Erythroblast (primary cell): ENCODE measurements at regions not wholly inside any gene's neighbourhood (a gene's known extent, or its start where the extent isn't known, plus 50 kb on each side); places are given as distances from the start of the nearest gene placed in this dataset.

Experiments used
- GATA1 ChIP-seq: IDR thresholded peaks from 2 replicates; pipeline ENCODE4 v1.6.1; 2011; ENCODE audit warnings: low read depth, mild to moderate bottlenecking, control low read depth, low read length, moderate library complexity
- POLR2A ChIP-seq: IDR thresholded peaks from 2 replicates; pipeline ENCODE4 v1.6.1; 2011; ENCODE audit warnings: mild to moderate bottlenecking, low read length

GRCh38 chr1:38526046-38526445 lies 333.5 kb downstream of the RRAGC start:
- TF ChIP-seq POLR2A: no peak
- TF ChIP-seq GATA1: no peak
